ENCODE measurements at regions not wholly inside any gene's neighbourhood (a gene's known extent, or its start where the extent isn't known, plus 50 kb on each side); places are given as distances from the start of the nearest gene placed in this dataset.
"Not testable (repeated sequence)": the region's sequence is repeated elsewhere in the genome, so short reads cannot be mapped to it uniquely, and the experiment has no call there.

GRCh38 chr13:24981181-24981803 is 114.6 kb upstream of the PABPC3 start:
- not testable (repeated sequence) for TF ChIP-seq CTCF (conservative IDR thresholded peaks at IDR 0.05; ENCODE audit: low read depth, low read length); EZH2 (IDR thresholded peaks at IDR 0.05; ENCODE audit: borderline replicate concordance, low read depth, low read length, poor library complexity, severe bottlenecking)
